Esophagus squamous epithelium (tissue), 4 donors: ENCODE measurements at regions not wholly inside any gene's neighbourhood (a gene's known extent, or its start where the extent isn't known, plus 50 kb on each side); places are given as distances from the start of the nearest gene placed in this dataset.

Experiments used
- CTCF ChIP-seq, 6 experiments: fragments of 450-650 bp in 4 of 6; fragments of 200-600 bp in 2 of 6; sonication (generic) in 2 of 6; IDR thresholded peaks; one replicate each; pipeline ENCODE4 v1.5.1; 2016 to 2019; ENCODE audit warnings: antibody characterized with exemption in 6 of 6, mild to moderate bottlenecking in 4 of 6, moderate library complexity in 4 of 6
- POLR2A ChIP-seq, 4 donors: fragments of 450-650 bp; IDR thresholded peaks; one replicate each; pipeline ENCODE4 v1.6.1; 2017; ENCODE audit warnings: antibody characterized with exemption in 4 of 4, mild to moderate bottlenecking in 4 of 4, moderate library complexity in 3 of 4

GRCh38 chr4:112836895-112837294 lies 200.0 kb downstream of the LARP7 start:
- TF ChIP-seq POLR2A (IDR thresholded peaks at IDR 0.05) (no peak), CTCF (IDR thresholded peaks at IDR 0.05) (no peak)
